Adrenal gland (tissue), 5 donors: ENCODE measurements at regions not wholly inside any gene's neighbourhood (a gene's known extent, or its start where the extent isn't known, plus 50 kb on each side); places are given as distances from the start of the nearest gene placed in this dataset.

Experiments used
- CTCF ChIP-seq, 6 experiments: fragments of 450-650 bp in 4 of 6; fragments of 200-600 bp in 2 of 6; sonication (generic) in 1 of 6; IDR thresholded peaks; 1 replicate in 5 of 6; 2 replicates in 1 of 6; pipeline versions ENCODE4 v1.5.1 to v1.8.0; 2016 to 2021; ENCODE audit warnings: antibody characterized with exemption in 6 of 6, mild to moderate bottlenecking in 2 of 6, moderate library complexity in 1 of 6
- POLR2A ChIP-seq, 2 donors: fragments of 450-650 bp; IDR thresholded peaks; one replicate each; pipeline ENCODE4 v1.6.1; 2017; ENCODE audit warnings: antibody characterized with exemption in 2 of 2, mild to moderate bottlenecking in 2 of 2, moderate library complexity in 1 of 2
- donor health status: DM: no; HTN: no; CAD: no.

GRCh38 chr3:19632099-19633074 lies 301.6 kb downstream of the EFHB start:
- TF ChIP-seq CTCF (IDR thresholded peaks at IDR 0.05) (no peak), POLR2A (IDR thresholded peaks at IDR 0.05) (no peak)
